K562 (cell line): ENCODE measurements at regions not wholly inside any gene's neighbourhood (a gene's known extent, or its start where the extent isn't known, plus 50 kb on each side); places are given as distances from the start of the nearest gene placed in this dataset.

ENCODE experiments used
- E2F6 ChIP-seq, 2 experiments: IDR thresholded peaks; 2 replicates each; pipeline ENCODE4 v1.6.1; 2011; ENCODE audit warnings: borderline replicate concordance in 1 of 2, control low read depth in 1 of 2, low read depth in 1 of 2, low read length in 1 of 2, mild to moderate bottlenecking in 1 of 2, mixed read lengths in 1 of 2, moderate library complexity in 1 of 2; ENCODE audit not compliant: insufficient read depth in 1 of 2, insufficient read length in 1 of 2, poor library complexity in 1 of 2, severe bottlenecking in 1 of 2; ENCODE audit errors: extremely low read depth in 1 of 2
- KLF1 ChIP-seq: fragments of 450-650 bp; IDR thresholded peaks from 2 replicates; pipeline ENCODE4 v1.6.1; 2016; ENCODE audit warnings: missing genetic modification characterization, missing compliant biosample characterization
- MLX ChIP-seq, 2 experiments: fragments of 450-650 bp in 1 of 2; sonication (generic) in 1 of 2; formaldehyde crosslinking; conservative IDR thresholded peaks; 2 replicates each; pipeline versions ENCODE4 v1.4.0 to v1.8.1; 2020 to 2022; ENCODE audit warnings: mild to moderate bottlenecking in 1 of 2, missing genetic modification reagents in 1 of 2
- MTA1 ChIP-seq: fragments of 450-650 bp; IDR thresholded peaks from 2 replicates; pipeline ENCODE4 v1.6.1; 2017; ENCODE audit warnings: borderline replicate concordance
- POLR3G ChIP-seq: IDR thresholded peaks from 2 replicates; pipeline ENCODE4 v1.6.1; 2011; ENCODE audit not compliant: insufficient read length, insufficient replicate concordance; ENCODE audit errors: extremely low read depth
- SIRT6 ChIP-seq: IDR thresholded peaks from one replicate; pipeline ENCODE4 v1.6.1; 2012; ENCODE audit warnings: low read depth, mild to moderate bottlenecking, control low read depth, inconsistent platforms, low read length, moderate library complexity
- SMARCC2 ChIP-seq: fragments of 450-650 bp; IDR thresholded peaks from 2 replicates; pipeline ENCODE4 v1.6.1; 2017; ENCODE audit warnings: antibody characterized with exemption, moderate library complexity, mild to moderate bottlenecking, low read depth
- ZBTB17 ChIP-seq: fragments of 450-650 bp; formaldehyde crosslinking; IDR thresholded peaks from 2 replicates; pipeline ENCODE4 v1.4.0; 2020; ENCODE audit warnings: mild to moderate bottlenecking

- TF ChIP-seq SMARCC2 (no peak), POLR3G (no peak), E2F6 (IDR thresholded peaks at IDR 0.05; ENCODE audit: borderline replicate concordance in 1 of 2, extremely low read depth in 1 of 2, insufficient read depth in 1 of 2, insufficient read length in 1 of 2, low read depth in 1 of 2, low read length in 1 of 2, poor library complexity in 1 of 2, severe bottlenecking in 1 of 2) (no peak), SIRT6 (no peak), ZBTB17 (CRISPR knock-in tag) (no peak), MTA1 (no peak), MLX (CRISPR knock-in tag; conservative IDR thresholded peaks at IDR 0.05) (no peak), KLF1 (tag) (no peak)
- TF ChIP-seq, all 486 proteins: peak for 0
Measured at GRCh38 chr3:184491867-184492615, 69.5 kb upstream of the EPHB3 start (continued).
